ENCODE measurements at regions not wholly inside any gene's neighbourhood (a gene's known extent, or its start where the extent isn't known, plus 50 kb on each side); places are given as distances from the start of the nearest gene placed in this dataset.
"Not testable (repeated sequence)": the region's sequence is repeated elsewhere in the genome, so short reads cannot be mapped to it uniquely, and the experiment has no call there.

DNA sequence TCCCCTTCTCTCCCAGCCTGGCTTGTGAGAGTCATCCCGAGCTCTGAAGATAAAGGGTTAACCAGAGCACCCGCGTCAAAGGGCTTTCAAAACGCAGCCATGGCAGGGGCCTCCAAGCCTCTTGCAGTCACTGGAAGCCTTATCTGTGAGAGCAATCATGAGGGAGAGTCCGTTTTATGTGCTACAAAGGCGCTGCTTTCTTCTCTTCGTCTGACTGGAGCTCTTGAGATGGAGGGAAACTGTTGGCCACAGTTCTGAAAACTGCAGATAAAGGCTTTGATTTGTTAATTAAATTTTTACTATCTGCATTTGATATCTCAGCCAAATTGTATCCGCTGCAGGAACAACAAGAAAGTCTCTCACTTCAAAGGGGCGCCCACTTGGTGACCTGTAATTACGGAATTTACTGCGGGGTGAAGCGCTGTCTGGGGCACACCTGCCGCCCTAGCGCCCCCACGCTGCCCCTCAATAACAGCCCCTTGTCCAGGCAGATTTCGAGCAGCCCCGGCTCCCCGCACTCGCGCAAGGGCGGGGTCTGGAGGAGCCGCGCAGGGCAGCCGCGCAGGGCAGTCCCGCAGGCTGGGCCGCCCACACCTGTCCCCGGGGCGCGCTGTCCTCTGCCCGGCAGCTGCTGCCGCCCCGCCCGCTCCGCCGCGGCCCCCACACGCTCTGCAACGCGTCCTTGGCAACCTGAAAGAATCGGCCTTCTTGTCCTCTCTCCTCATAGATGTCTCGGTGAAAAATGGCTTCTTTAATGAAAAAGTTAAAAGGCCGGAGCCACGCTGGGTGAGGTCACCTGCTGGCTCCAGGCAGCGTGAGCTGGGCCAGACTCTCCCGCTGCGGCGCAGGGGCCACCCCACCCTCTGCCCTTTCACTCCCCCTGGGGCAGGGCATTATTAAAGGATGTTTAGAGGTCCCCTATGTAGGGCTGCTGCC lies 217.9 kb downstream of the VAPA start (continued):
- TF ChIP-seq, protein P1, sequence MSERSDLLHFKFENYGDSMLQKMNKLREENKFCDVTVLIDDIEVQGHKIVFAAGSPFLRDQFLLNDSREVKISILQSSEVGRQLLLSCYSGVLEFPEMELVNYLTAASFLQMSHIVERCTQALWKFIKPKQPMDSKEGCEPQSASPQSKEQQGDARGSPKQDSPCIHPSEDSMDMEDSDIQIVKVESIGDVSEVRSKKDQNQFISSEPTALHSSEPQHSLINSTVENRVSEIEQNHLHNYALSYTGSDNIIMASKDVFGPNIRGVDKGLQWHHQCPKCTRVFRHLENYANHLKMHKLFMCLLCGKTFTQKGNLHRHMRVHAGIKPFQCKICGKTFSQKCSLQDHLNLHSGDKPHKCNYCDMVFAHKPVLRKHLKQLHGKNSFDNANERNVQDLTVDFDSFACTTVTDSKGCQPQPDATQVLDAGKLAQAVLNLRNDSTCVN (tag by site-specific recombination; optimal IDR thresholded peaks at IDR 0.05), result peak; percentile 47
- TF ChIP-seq ZFHX2 (tag by site-specific recombination; conservative IDR thresholded peaks at IDR 0.05) (peak; percentile 70), TRIM28 (IDR thresholded peaks at IDR 0.05; ENCODE audit: borderline replicate concordance, low read length) (0 out of 2 replicates have a peak, but pooled peaks have one; percentile 8)

DNA sequence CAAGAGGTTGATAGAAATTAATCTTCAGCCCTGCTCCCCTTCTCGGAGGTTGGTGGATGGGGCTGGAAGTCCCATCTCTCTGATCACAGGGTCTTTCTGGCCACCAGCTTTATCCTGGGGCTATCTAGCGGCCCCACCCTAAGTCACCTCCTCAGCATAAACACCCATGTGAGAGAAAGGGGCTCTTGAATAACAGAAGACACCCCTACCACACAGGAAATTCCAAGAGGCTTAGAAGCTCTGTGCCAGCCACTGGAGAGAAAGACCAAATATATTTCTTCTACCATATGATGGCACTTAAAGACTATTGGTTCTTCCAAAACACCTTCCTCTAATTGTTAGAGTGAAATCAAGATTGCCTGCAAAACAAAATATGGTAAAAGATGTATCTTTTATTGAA lies 219.7 kb downstream of the VAPA start:
- Histone ChIP-seq H3K36me3 (ENCODE audit: control insufficient read depth in 2 of 2, insufficient read depth in 1 of 2, low read length in 2 of 2) (no peaks in the 10 kb centered on the region), H3K4me3 (ENCODE audit: low read depth, low read length) (no peak overlapping the region), H3K9me3 (ENCODE audit: control insufficient read depth, insufficient read depth, low read depth, low read length) (no peaks in the 10 kb centered on the region), H3K27ac (ENCODE audit: extremely low read depth, low read depth, low read length) (no peak overlapping the region), H3K4me1 (ENCODE audit: control insufficient read depth, insufficient read depth, low read length) (peaks cover 9% of the 10 kb centered on the region)
- ChIA-PET POLR2A (no interaction called here), CTCF (interaction anchor here (0.7 to 1.5 kb wide), 3 partner anchors 11 to 87 kb away, joined by 3 to 4 read pairs (median 3); no protein-coding TSS in a partner anchor)
- no peak for TF ChIP-seq ZNF843 (tag by site-specific recombination; IDR thresholded peaks at IDR 0.05)
- no peak for TF ChIP-seq ZNF311 (tag by site-specific recombination; IDR thresholded peaks at IDR 0.05; ENCODE audit: borderline replicate concordance)
- TF ChIP-seq, protein P2, sequence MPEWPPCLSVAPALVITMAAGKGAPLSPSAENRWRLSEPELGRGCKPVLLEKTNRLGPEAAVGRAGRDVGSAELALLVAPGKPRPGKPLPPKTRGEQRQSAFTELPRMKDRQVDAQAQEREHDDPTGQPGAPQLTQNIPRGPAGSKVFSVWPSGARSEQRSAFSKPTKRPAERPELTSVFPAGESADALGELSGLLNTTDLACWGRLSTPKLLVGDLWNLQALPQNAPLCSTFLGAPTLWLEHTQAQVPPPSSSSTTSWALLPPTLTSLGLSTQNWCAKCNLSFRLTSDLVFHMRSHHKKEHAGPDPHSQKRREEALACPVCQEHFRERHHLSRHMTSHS (tag by site-specific recombination; IDR thresholded peaks at IDR 0.05), result no peak
- TF ChIP-seq ZNF768 (tag by site-specific recombination; IDR thresholded peaks at IDR 0.05), result no peak
- TF ChIP-seq, protein P3, sequence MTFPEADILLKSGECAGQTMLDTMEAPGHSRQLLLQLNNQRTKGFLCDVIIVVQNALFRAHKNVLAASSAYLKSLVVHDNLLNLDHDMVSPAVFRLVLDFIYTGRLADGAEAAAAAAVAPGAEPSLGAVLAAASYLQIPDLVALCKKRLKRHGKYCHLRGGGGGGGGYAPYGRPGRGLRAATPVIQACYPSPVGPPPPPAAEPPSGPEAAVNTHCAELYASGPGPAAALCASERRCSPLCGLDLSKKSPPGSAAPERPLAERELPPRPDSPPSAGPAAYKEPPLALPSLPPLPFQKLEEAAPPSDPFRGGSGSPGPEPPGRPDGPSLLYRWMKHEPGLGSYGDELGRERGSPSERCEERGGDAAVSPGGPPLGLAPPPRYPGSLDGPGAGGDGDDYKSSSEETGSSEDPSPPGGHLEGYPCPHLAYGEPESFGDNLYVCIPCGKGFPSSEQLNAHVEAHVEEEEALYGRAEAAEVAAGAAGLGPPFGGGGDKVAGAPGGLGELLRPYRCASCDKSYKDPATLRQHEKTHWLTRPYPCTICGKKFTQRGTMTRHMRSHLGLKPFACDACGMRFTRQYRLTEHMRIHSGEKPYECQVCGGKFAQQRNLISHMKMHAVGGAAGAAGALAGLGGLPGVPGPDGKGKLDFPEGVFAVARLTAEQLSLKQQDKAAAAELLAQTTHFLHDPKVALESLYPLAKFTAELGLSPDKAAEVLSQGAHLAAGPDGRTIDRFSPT (tag by site-specific recombination; IDR thresholded peaks at IDR 0.05), result no peak
- TF ChIP-seq HOXC10 (CRISPR knock-in tag; IDR thresholded peaks at IDR 0.05), result no peak
- TF ChIP-seq, protein P4, sequence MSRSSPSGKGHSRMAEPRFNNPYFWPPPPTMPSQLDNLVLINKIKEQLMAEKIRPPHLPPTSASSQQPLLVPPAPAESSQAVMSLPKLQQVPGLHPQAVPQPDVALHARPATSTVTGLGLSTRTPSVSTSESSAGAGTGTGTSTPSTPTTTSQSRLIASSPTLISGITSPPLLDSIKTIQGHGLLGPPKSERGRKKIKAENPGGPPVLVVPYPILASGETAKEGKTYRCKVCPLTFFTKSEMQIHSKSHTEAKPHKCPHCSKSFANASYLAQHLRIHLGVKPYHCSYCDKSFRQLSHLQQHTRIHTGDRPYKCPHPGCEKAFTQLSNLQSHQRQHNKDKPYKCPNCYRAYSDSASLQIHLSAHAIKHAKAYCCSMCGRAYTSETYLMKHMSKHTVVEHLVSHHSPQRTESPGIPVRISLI (tag by site-specific recombination; IDR thresholded peaks at IDR 0.05), result no peak

DNA sequence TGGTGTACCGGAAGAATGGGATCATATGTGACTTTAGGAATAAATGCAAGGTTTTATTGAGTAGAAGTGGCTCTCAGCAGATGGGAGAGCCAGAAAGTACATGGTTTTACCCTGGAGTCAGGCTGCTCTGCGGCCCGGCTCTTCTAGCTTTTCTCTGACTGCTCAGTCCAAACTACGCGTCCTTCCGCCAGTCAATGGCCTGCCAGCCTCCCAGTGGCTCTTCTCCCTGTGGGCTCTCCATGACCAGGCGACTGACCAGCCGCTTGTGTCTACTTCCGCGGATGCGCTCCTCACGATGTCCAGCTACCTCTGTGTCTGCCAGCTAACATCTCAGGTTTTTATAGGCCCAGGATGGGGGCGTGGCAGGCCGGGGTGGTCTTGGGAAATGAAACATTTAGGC lies 220.4 kb downstream of the VAPA start:
- Histone ChIP-seq H3K27ac (ENCODE audit: extremely low read depth, low read depth, low read length) (no peak overlapping the region), H3K4me1 (ENCODE audit: control insufficient read depth, insufficient read depth, low read length) (peaks cover 9% of the 10 kb centered on the region), H3K4me3 (ENCODE audit: low read depth, low read length) (no peak overlapping the region), H3K36me3 (ENCODE audit: control insufficient read depth in 2 of 2, insufficient read depth in 1 of 2, low read length in 2 of 2) (no peaks in the 10 kb centered on the region), H3K9me3 (ENCODE audit: control insufficient read depth, insufficient read depth, low read depth, low read length) (no peaks in the 10 kb centered on the region)
- ChIA-PET POLR2A (no interaction called here), CTCF (no interaction called here)
- TF ChIP-seq KLF9 (tag by site-specific recombination; IDR thresholded peaks at IDR 0.05; ENCODE audit: low read depth), result 0 out of 2 replicates have a peak, but pooled peaks have one; percentile 20
- TF ChIP-seq ZNF114 (tag by site-specific recombination; IDR thresholded peaks at IDR 0.05), result no peak
- no peak for TF ChIP-seq ZNF791 (tag by site-specific recombination; IDR thresholded peaks at IDR 0.05)

DNA sequence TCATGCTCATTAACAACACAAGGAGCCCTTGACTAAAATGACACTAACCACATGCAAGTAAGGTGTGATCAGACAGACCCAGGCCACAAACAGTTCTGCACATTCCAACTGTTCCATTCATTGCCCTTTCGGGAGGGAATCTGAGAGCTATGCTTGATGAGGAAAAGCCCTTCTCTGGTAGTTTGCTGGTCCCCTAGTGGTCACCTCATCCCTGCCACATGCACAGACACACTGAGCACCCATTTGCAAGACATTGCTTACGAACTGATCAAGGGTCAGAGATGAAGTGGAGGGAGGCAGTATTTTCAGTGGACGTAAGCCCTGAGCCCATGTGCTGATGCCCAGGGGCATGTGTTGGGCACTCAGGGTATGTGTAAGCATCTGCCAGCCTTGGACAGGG lies 220.9 kb downstream of the VAPA start:
- POLR2A ChIA-PET; H3K36me3 ChIP-seq (ENCODE audit: control insufficient read depth in 2 of 2, insufficient read depth in 1 of 2, low read length in 2 of 2); H3K4me3 ChIP-seq (ENCODE audit: low read depth, low read length); H3K27ac ChIP-seq (ENCODE audit: extremely low read depth, low read depth, low read length); CTCF ChIA-PET; H3K9me3 ChIP-seq (ENCODE audit: control insufficient read depth, insufficient read depth, low read depth, low read length); H3K4me1 ChIP-seq (ENCODE audit: control insufficient read depth, insufficient read depth, low read length): not testable (repeated sequence)
